H1 (cell line): ENCODE measurements at regions not wholly inside any gene's neighbourhood (a gene's known extent, or its start where the extent isn't known, plus 50 kb on each side); places are given as distances from the start of the nearest gene placed in this dataset.

Experiments used
- CTCF ChIA-PET: fragments of 300-600 bp; sonication (Branson Sonifier 250); formaldehyde crosslinking; loops from one replicate; lab custom pipeline; 2021; ENCODE audit not compliant: partially characterized antibody; lab: Charles Lee
- POLR2A ChIA-PET: fragments of 300-600 bp; sonication (Branson Sonifier 250); formaldehyde crosslinking; loops from one replicate; lab custom pipeline; 2021; ENCODE audit warnings: inconsistent platforms; ENCODE audit not compliant: partially characterized antibody; lab: Charles Lee
- DNase-seq, 2 experiments: peaks; one replicate each; pipeline versions ENCODE4 v3.0.0 to v3.0.0-alpha.2; 2010 to 2022; ENCODE audit warnings: low spot score in 2 of 2, low read depth in 1 of 2, mixed read lengths in 1 of 2
- FAIRE-seq: peaks from 2 replicates; lab custom pipeline; 2011; peaks lifted over from hg19 to GRCh38; lab: Jason Lieb, UNC
- H2AFZ ChIP-seq: 2 replicates; pipeline ENCODE4 v1.8.1; 2012; ENCODE audit warnings: low read length, inconsistent platforms
- H2AK5ac ChIP-seq: 2 replicates; pipeline ENCODE4 v1.6.1; 2013; ENCODE audit warnings: low read depth, low read length
- H2BK120ac ChIP-seq: replicated peaks from 2 replicates; pipeline ENCODE3; 2013; ENCODE audit warnings: low read depth, low read length, inconsistent platforms
- H2BK12ac ChIP-seq: 2 replicates; pipeline ENCODE4 v1.6.1; 2013; ENCODE audit warnings: low read depth, low read length
- H2BK15ac ChIP-seq: 2 replicates; pipeline ENCODE4 v1.6.1; 2013; ENCODE audit warnings: low read length
- H2BK20ac ChIP-seq: 2 replicates; pipeline ENCODE4 v1.6.1; 2013; ENCODE audit warnings: low read length
- H2BK5ac ChIP-seq: 2 replicates; pipeline ENCODE4 v1.6.1; 2013; ENCODE audit warnings: low read depth, low read length
- H3K14ac ChIP-seq: 2 replicates; pipeline ENCODE4 v1.6.1; 2013; ENCODE audit warnings: inconsistent platforms; ENCODE audit not compliant: insufficient read length
- H3K18ac ChIP-seq: 2 replicates; pipeline ENCODE4 v1.6.1; 2013; ENCODE audit warnings: low read length; ENCODE audit errors: extremely low read depth
- H3K23ac ChIP-seq: 2 replicates; pipeline ENCODE4 v1.6.1; 2013; ENCODE audit warnings: inconsistent platforms; ENCODE audit not compliant: insufficient read length
- H3K23me2 ChIP-seq: 2 replicates; pipeline ENCODE4 v1.6.1; 2013; ENCODE audit warnings: low read depth, low read length
- H3K27ac ChIP-seq: 2 replicates; pipeline ENCODE4 v1.6.1; 2011; ENCODE audit warnings: low read depth, low read length, inconsistent platforms
- H3K27me3 ChIP-seq, 4 experiments: replicated peaks in 1 of 4; 1 replicate in 1 of 4; 2 replicates in 3 of 4; pipeline versions ENCODE4 v1.6.1 to v1.8.1; 2011 to 2013; ENCODE audit warnings: low read length in 3 of 4, mild to moderate bottlenecking in 3 of 4, inconsistent platforms in 2 of 4, mixed read lengths in 2 of 4, moderate library complexity in 1 of 4; ENCODE audit not compliant: control insufficient read depth in 3 of 4, insufficient read depth in 3 of 4; ENCODE audit errors: extremely low read depth in 1 of 4
- H3K36me3 ChIP-seq, 4 experiments: 2 replicates each; pipeline versions ENCODE4 v1.6.1 to v1.8.1; 2011 to 2013; ENCODE audit warnings: mild to moderate bottlenecking in 4 of 4, low read length in 3 of 4, moderate library complexity in 2 of 4, control low read depth in 1 of 4, inconsistent platforms in 1 of 4; ENCODE audit not compliant: insufficient read depth in 4 of 4, control insufficient read depth in 2 of 4
- H3K4ac ChIP-seq: replicated peaks from 2 replicates; pipeline ENCODE3; 2013; ENCODE audit warnings: low read length, low read depth, mixed read lengths, inconsistent platforms; ENCODE audit not compliant: insufficient read length
- H3K4me1 ChIP-seq, 4 experiments: replicated peaks in 1 of 4; 1 replicate in 1 of 4; 2 replicates in 3 of 4; pipeline versions ENCODE4 v1.6.1 to v1.8.1; 2011 to 2013; ENCODE audit warnings: low read length in 3 of 4, inconsistent platforms in 2 of 4, mixed read lengths in 1 of 4; ENCODE audit not compliant: insufficient read depth in 4 of 4, control insufficient read depth in 3 of 4
- H3K4me2 ChIP-seq, 2 experiments: 2 replicates each; pipeline versions ENCODE4 v1.6.1 to v1.8.1; 2011 to 2013; ENCODE audit warnings: low read depth in 2 of 2, low read length in 2 of 2, control low read depth in 1 of 2, inconsistent platforms in 1 of 2, mild to moderate bottlenecking in 1 of 2; ENCODE audit not compliant: insufficient read depth in 1 of 2
- H3K4me3 ChIP-seq, 4 experiments: fragments of 200-600, 300-600 bp in 1 of 4; sonication (generic), shearing (Covaris generic), sonication (Bioruptor Twin) in 1 of 4; 2 replicates each; pipeline versions ENCODE4 v1.5.1 to v1.8.1; 2011 to 2016; ENCODE audit warnings: low read length in 4 of 4, low read depth in 3 of 4, control low read depth in 2 of 4, inconsistent platforms in 2 of 4, mild to moderate bottlenecking in 2 of 4, mixed read lengths in 1 of 4, moderate library complexity in 1 of 4; ENCODE audit not compliant: insufficient read depth in 2 of 4; ENCODE audit errors: extremely low read depth in 1 of 4
- H3K56ac ChIP-seq: replicated peaks from 2 replicates; pipeline ENCODE3; 2013; ENCODE audit warnings: low read depth, mild to moderate bottlenecking, mixed read lengths, low read length, inconsistent platforms; ENCODE audit not compliant: insufficient read length
- H3K79me1 ChIP-seq: 2 replicates; pipeline ENCODE4 v1.6.1; 2013; ENCODE audit warnings: low read depth, low read length, control low read depth
- H3K79me2 ChIP-seq, 2 experiments: 2 replicates each; pipeline versions ENCODE4 v1.6.1 to v1.8.1; 2012 to 2013; ENCODE audit warnings: low read length in 2 of 2, mild to moderate bottlenecking in 2 of 2, inconsistent platforms in 1 of 2; ENCODE audit not compliant: insufficient read depth in 2 of 2, control insufficient read depth in 1 of 2
- H3K9ac ChIP-seq, 4 experiments: replicated peaks in 1 of 4; 1 replicate in 1 of 4; 2 replicates in 3 of 4; pipeline versions ENCODE4 v1.6.1 to v1.8.1; 2011 to 2013; ENCODE audit warnings: low read depth in 3 of 4, low read length in 3 of 4, control low read depth in 2 of 4, mild to moderate bottlenecking in 2 of 4, moderate library complexity in 2 of 4, inconsistent platforms in 1 of 4; ENCODE audit errors: extremely low read depth in 1 of 4
- H3K9me3 ChIP-seq, 2 experiments: 2 replicates each; pipeline versions ENCODE4 v1.6.1 to v1.8.1; 2012 to 2013; ENCODE audit warnings: mild to moderate bottlenecking in 2 of 2, moderate library complexity in 2 of 2, control low read depth in 1 of 2, inconsistent platforms in 1 of 2, low read depth in 1 of 2, low read length in 1 of 2, mixed read lengths in 1 of 2; ENCODE audit not compliant: insufficient read depth in 2 of 2
- H4K20me1 ChIP-seq, 2 experiments: replicated peaks in 1 of 2; 2 replicates each; pipeline versions ENCODE3 to v1.8.1; 2011 to 2013; ENCODE audit warnings: inconsistent platforms in 2 of 2, low read length in 2 of 2, mild to moderate bottlenecking in 1 of 2; ENCODE audit not compliant: insufficient read depth in 2 of 2, control insufficient read depth in 1 of 2
- H4K5ac ChIP-seq: 2 replicates; pipeline ENCODE4 v1.6.1; 2013; ENCODE audit warnings: low read length, low read depth, mixed read lengths, inconsistent platforms; ENCODE audit not compliant: insufficient read length
- H4K8ac ChIP-seq: 2 replicates; pipeline ENCODE4 v1.8.0; 2013; ENCODE audit warnings: mild to moderate bottlenecking, moderate library complexity, low read length, inconsistent platforms; ENCODE audit not compliant: insufficient read depth; ENCODE audit errors: extremely low read depth
- H4K91ac ChIP-seq: replicated peaks from 2 replicates; pipeline ENCODE3; 2013; ENCODE audit warnings: low read length, mixed read lengths, inconsistent platforms; ENCODE audit not compliant: insufficient read length
- ASH2L ChIP-seq: fragments of 200-600, 300-600 bp; sonication (generic); IDR thresholded peaks from one replicate; pipeline ENCODE4 v1.7.1; 2017; ENCODE audit warnings: low read length
- CREB1 ChIP-seq: IDR thresholded peaks from 2 replicates; pipeline ENCODE4 v1.6.1; 2012; ENCODE audit warnings: inconsistent platforms
- E2F6 ChIP-seq: IDR thresholded peaks from 2 replicates; pipeline ENCODE4 v1.6.1; 2012; ENCODE audit warnings: inconsistent platforms
- HDAC6 ChIP-seq: IDR thresholded peaks from one replicate; pipeline ENCODE4 v1.7.1; 2012; ENCODE audit warnings: low read depth, mild to moderate bottlenecking, inconsistent platforms, low read length, moderate library complexity
- KDM5A ChIP-seq: fragments of 200-600 bp; IDR thresholded peaks from 2 replicates; pipeline ENCODE4 v1.7.1; 2012; ENCODE audit warnings: mild to moderate bottlenecking, low read length, inconsistent platforms, mixed read lengths
- NRF1 ChIP-seq: IDR thresholded peaks from 2 replicates; pipeline ENCODE4 v1.6.1; 2011; ENCODE audit warnings: mild to moderate bottlenecking, low read depth, low read length, improper control_type of control experiment
- RAD21 ChIP-seq, 2 experiments: IDR thresholded peaks in 1 of 2; conservative IDR thresholded peaks in 1 of 2; 2 replicates each; pipeline ENCODE4 v1.6.1; 2011; ENCODE audit warnings: low read depth in 2 of 2, low read length in 2 of 2, improper control_type of control experiment in 1 of 2, inconsistent platforms in 1 of 2, mild to moderate bottlenecking in 1 of 2, moderate library complexity in 1 of 2
- SIN3A ChIP-seq, 2 experiments: IDR thresholded peaks in 1 of 2; conservative IDR thresholded peaks in 1 of 2; 2 replicates each; pipeline ENCODE4 v1.6.1; 2011 to 2012; ENCODE audit warnings: low read length in 2 of 2, improper control_type of control experiment in 1 of 2, low read depth in 1 of 2, mild to moderate bottlenecking in 1 of 2
- SP4 ChIP-seq: IDR thresholded peaks from 2 replicates; pipeline ENCODE4 v1.6.1; 2012; ENCODE audit warnings: low read length, inconsistent platforms
- TBP ChIP-seq: IDR thresholded peaks from 2 replicates; pipeline ENCODE4 v1.6.1; 2011; ENCODE audit warnings: low read depth, low read length, improper control_type of control experiment
- TEAD4 ChIP-seq: IDR thresholded peaks from 2 replicates; pipeline ENCODE4 v1.6.1; 2012; ENCODE audit warnings: low read depth, low read length, inconsistent platforms, mixed read lengths
- YY1 ChIP-seq: IDR thresholded peaks from 2 replicates; pipeline ENCODE4 v1.6.1; 2011; ENCODE audit warnings: low read depth, mild to moderate bottlenecking, low read length
- WGBS, 2 experiments: shearing (Covaris generic) in 1 of 2; methylation state at CpG; one replicate each; pipeline versions ENCODE4 v1.1.6 to v1.1.7; 2013 to 2015; ENCODE audit warnings: low lambda C conversion rate in 2 of 2, mixed read lengths in 2 of 2, inconsistent platforms in 1 of 2, low coverage in 1 of 2, missing lambda C conversion rate in 1 of 2; ENCODE audit not compliant: insufficient replicate concordance in 2 of 2, insufficient coverage in 1 of 2, insufficient read length in 1 of 2; ENCODE audit errors: extremely low coverage in 1 of 2, missing lambda C conversion rate in 1 of 2; 5-methylcytosine and 5-hydroxymethylcytosine counted together
- TF ChIP-seq, protein P1 (sequence below): IDR thresholded peaks from 2 replicates; pipeline ENCODE4 v1.6.1; 2012; ENCODE audit warnings: low read length, inconsistent platforms

DNA sequence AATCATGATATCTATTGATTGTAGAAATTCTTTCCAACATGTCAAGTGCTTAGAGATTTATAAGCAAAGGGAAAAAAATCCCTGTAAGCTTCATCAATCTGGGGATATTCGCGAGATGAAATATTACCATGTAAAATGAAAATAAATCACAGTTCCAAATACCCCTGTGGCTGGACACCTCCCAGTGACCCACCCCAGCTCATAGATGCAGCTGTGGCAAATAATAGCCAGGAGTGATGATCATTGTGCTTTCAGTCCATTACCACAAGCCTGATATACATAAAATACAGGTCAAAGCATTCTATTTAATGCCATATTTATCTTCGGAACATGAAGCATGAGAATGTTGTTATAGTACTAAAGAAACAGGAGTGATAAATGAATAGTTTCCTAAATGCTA lies 274.9 kb upstream of the LRRC7 start:
- ChIA-PET POLR2A (no interaction called here), CTCF (interaction anchor here (1.0 to 1.2 kb wide), 2 partner anchors 9 to 13 kb away, joined by 5 to 6 read pairs; no protein-coding TSS in a partner anchor)
- no peak for FAIRE-seq
- TF ChIP-seq NRF1 (no peak), SIN3A (conservative IDR thresholded peaks at IDR 0.05 in 1 of 2, IDR thresholded peaks at IDR 0.05 in 1 of 2; ENCODE audit: low read depth in 1 of 2, low read length in 2 of 2) (no peak), ASH2L (no peak), YY1 (no peak), TBP (no peak), CREB1 (no peak), SP4 (no peak), HDAC6 (no peak), E2F6 (no peak), KDM5A (no peak), TEAD4 (no peak), RAD21 (IDR thresholded peaks at IDR 0.05 in 1 of 2, conservative IDR thresholded peaks at IDR 0.05 in 1 of 2; ENCODE audit: low read depth in 2 of 2, low read length in 2 of 2) (no peak)
- TF ChIP-seq, protein P1, sequence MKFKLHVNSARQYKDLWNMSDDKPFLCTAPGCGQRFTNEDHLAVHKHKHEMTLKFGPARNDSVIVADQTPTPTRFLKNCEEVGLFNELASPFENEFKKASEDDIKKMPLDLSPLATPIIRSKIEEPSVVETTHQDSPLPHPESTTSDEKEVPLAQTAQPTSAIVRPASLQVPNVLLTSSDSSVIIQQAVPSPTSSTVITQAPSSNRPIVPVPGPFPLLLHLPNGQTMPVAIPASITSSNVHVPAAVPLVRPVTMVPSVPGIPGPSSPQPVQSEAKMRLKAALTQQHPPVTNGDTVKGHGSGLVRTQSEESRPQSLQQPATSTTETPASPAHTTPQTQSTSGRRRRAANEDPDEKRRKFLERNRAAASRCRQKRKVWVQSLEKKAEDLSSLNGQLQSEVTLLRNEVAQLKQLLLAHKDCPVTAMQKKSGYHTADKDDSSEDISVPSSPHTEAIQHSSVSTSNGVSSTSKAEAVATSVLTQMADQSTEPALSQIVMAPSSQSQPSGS = no peak

More for the DNA sequence above, 274.9 kb upstream of the LRRC7 start:
- H3K4me1 ChIP-seq = no peaks in the 10 kb centered on the region
- H3K9ac ChIP-seq = no peak overlapping the region
- H4K20me1 ChIP-seq = no peaks in the 10 kb centered on the region
- no peak overlapping the region for H2AFZ ChIP-seq
- no peaks in the 10 kb centered on the region for H3K23me2 ChIP-seq
- H3K4ac ChIP-seq = no peak overlapping the region
- H3K79me1 ChIP-seq = no peaks in the 10 kb centered on the region
- no peak overlapping the region for H3K18ac ChIP-seq
- no peak overlapping the region for H2AK5ac ChIP-seq
- no peak overlapping the region for H2BK12ac ChIP-seq
- no peaks in the 10 kb centered on the region for H3K27me3 ChIP-seq
- H2BK5ac ChIP-seq = no peak overlapping the region
- H3K4me3 ChIP-seq = no peak overlapping the region
- no peaks in the 10 kb centered on the region for H3K9me3 ChIP-seq
- H3K36me3 ChIP-seq = no peaks in the 10 kb centered on the region
- no peak overlapping the region for H4K91ac ChIP-seq
- no peak for DNase-seq
- no peak overlapping the region for H3K56ac ChIP-seq
- H3K4me2 ChIP-seq = no peak overlapping the region
- H2BK120ac ChIP-seq = no peak overlapping the region
- no peak overlapping the region for H3K27ac ChIP-seq
- 96% methylated on average over 3 of the region's 3 CpGs; no CpG with 5 or more reads in 1 of the 2 experiments for WGBS, 2 experiments
- no peak overlapping the region for H2BK15ac ChIP-seq
- no peaks in the 10 kb centered on the region for H3K79me2 ChIP-seq
- H2BK20ac ChIP-seq = no peak overlapping the region
- no peak overlapping the region for H3K23ac ChIP-seq
- no peak overlapping the region for H4K5ac ChIP-seq
- no peak overlapping the region for H4K8ac ChIP-seq
- H3K14ac ChIP-seq = no peak overlapping the region
